WERI-Rb-1 (cell line): ENCODE measurements at regions not wholly inside any gene's neighbourhood (a gene's known extent, or its start where the extent isn't known, plus 50 kb on each side); places are given as distances from the start of the nearest gene placed in this dataset.

Source experiments
- DNase-seq: peaks from one replicate; pipeline ENCODE4 v3.0.0-alpha.2; 2020
- H3K27ac ChIP-seq: fragments of 250-450 bp; sonication (Bioruptor Pico); 2 replicates; pipeline ENCODE4 v1.5.1; 2020; ENCODE audit warnings: mild to moderate bottlenecking, moderate library complexity
- H3K27me3 ChIP-seq: fragments of 250-450 bp; sonication (Bioruptor Pico); 2 replicates; pipeline ENCODE4 v1.5.1; 2021; ENCODE audit warnings: mild to moderate bottlenecking, low read depth, moderate library complexity; ENCODE audit not compliant: insufficient read depth, severe bottlenecking
- H3K36me3 ChIP-seq: fragments of 250-450 bp; sonication (Bioruptor Pico); 2 replicates; pipeline ENCODE4 v1.5.1; 2020; ENCODE audit warnings: mild to moderate bottlenecking, moderate library complexity
- H3K4me3 ChIP-seq: 2 replicates; pipeline ENCODE4 v1.5.1; 2011; ENCODE audit warnings: low read depth, mild to moderate bottlenecking, control low read depth, low read length
- H3K9me3 ChIP-seq: fragments of 250-450 bp; sonication (Bioruptor Pico); 2 replicates; pipeline ENCODE4 v1.5.1; 2021; ENCODE audit warnings: mild to moderate bottlenecking, moderate library complexity; ENCODE audit not compliant: severe bottlenecking
- TF ChIP-seq, protein P1 (sequence below): IDR thresholded peaks from 2 replicates; pipeline ENCODE4 v1.5.1; 2011; ENCODE audit warnings: low read depth, mild to moderate bottlenecking, control low read depth, inconsistent platforms, low read length

DNA sequence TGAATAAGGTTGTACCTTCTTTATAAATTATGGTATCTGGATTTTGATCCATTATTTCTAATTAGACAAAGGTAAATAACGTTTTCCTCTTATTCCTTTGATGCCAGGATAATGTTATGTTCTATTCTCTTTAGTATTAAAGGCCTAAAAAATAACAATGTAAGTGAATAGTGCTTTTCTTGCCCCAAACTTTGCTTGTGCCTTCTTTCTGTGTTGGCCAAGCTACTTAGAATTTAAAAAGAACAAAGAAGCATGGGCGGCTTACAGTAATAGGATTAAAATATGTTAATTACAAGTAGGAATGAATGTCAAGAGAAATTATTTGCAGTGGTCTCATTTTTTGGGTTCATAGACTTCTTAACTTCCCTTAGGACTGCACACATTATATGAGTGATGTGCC, 105.0 kb upstream of the FSIP2 start:
- Histone ChIP-seq H3K27me3 (no peaks in the 10 kb centered on the region), H3K36me3 (no peaks in the 10 kb centered on the region), H3K27ac (no peak overlapping the region), H3K9me3 (no peaks in the 10 kb centered on the region), H3K4me3 (no peak overlapping the region)
- DNase-seq = no peak
- TF ChIP-seq, protein P1, sequence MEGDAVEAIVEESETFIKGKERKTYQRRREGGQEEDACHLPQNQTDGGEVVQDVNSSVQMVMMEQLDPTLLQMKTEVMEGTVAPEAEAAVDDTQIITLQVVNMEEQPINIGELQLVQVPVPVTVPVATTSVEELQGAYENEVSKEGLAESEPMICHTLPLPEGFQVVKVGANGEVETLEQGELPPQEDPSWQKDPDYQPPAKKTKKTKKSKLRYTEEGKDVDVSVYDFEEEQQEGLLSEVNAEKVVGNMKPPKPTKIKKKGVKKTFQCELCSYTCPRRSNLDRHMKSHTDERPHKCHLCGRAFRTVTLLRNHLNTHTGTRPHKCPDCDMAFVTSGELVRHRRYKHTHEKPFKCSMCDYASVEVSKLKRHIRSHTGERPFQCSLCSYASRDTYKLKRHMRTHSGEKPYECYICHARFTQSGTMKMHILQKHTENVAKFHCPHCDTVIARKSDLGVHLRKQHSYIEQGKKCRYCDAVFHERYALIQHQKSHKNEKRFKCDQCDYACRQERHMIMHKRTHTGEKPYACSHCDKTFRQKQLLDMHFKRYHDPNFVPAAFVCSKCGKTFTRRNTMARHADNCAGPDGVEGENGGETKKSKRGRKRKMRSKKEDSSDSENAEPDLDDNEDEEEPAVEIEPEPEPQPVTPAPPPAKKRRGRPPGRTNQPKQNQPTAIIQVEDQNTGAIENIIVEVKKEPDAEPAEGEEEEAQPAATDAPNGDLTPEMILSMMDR = no peak

DNA sequence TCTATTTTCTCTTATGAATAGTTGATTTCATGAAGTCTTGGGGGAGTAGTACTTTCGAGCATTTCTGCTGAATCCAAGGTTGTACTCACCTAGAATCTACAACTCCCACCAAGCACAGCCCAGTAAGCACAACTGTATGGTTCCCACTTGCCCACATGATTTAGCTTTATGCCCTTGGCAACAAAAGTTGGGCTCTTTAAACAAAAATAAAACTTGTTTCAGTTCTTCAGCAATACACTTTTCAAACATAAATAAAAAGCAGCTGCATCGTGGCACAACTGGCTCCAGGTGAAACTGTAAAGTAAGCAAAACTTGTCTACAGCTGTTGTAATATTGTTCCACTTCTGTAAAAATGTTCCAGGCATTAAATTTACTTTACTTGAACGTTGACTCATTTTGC, 99.8 kb upstream of the FSIP2 start:
- Histone ChIP-seq H3K27ac (no peak overlapping the region), H3K4me3 (no peak overlapping the region)
- DNase-seq = no peak

DNA sequence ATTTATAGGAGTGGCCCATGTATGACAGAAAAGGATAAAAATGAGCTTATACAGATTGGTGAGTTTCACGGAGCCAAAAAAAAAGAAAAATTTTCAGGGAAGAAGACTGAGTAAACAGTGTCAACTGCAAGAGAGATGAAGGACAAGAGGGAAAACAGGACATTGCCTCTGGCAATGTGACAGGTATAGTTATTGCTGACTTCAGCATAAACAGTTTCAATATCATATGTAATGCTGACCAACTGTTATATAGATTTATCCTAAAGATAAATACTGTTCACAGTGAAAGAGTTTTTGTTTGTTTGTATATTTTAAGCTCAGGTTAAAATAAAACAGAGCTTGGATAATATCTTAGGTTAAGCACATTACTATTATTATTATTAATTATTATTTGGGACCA, 98.0 kb upstream of the FSIP2 start:
- Histone ChIP-seq H3K4me3 (no peak overlapping the region), H3K36me3 (no peaks in the 10 kb centered on the region), H3K27ac (no peak overlapping the region), H3K27me3 (no peaks in the 10 kb centered on the region), H3K9me3 (no peaks in the 10 kb centered on the region)
- TF ChIP-seq, protein P1 = no peak
- DNase-seq = no peak

More for the DNA sequence above, 99.8 kb upstream of the FSIP2 start:
- no peaks in the 10 kb centered on the region for H3K36me3 ChIP-seq
- no peaks in the 10 kb centered on the region for H3K9me3 ChIP-seq
- no peaks in the 10 kb centered on the region for H3K27me3 ChIP-seq
- TF ChIP-seq, protein P1 = no peak

DNA sequence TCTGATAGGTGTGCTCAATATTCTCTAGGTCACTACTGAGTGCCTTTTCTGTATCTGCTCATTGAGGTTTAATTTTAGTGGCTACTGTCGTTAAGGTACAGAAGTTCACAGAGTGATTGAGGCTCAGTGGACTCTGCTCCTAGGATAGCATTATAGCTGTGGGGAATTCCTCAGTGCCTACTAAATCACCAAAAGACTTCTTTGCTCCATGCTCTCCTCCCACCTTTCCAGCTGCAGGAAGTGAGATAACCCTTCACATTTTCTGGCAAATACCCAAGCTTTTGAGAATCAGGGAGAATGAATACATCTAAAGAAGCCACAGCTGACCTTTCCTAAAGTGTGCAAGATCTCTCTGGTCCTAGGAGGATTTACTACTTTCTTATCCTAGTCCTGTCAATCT, 95.2 kb upstream of the FSIP2 start:
- no peak overlapping the region for H3K4me3 ChIP-seq
- TF ChIP-seq, protein P1 = no peak
- H3K27me3 ChIP-seq = no peaks in the 10 kb centered on the region
- no peak for DNase-seq
- no peaks in the 10 kb centered on the region for H3K9me3 ChIP-seq
- H3K27ac ChIP-seq = no peak overlapping the region
- H3K36me3 ChIP-seq = no peaks in the 10 kb centered on the region

DNA sequence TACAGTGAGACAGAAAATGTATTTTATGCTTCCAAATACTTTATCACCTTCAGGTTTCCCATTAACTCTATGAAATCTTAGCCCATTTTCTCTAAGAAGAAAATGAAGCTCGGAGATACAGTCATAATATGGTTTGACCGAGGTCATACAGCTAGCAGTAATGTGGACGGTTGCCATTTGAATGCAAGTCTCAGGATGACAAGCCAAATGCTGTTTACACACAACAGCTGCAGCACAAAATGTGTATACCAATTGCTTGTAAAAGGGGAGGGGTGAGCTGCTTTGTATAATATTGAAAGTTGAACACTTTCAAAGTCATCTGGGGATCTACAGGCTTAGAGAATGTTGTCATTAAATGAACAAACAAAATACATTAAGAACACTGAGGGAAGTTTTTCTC, 93.8 kb upstream of the FSIP2 start:
- TF ChIP-seq, protein P1 = no peak
- Histone ChIP-seq H3K9me3 (no peaks in the 10 kb centered on the region), H3K36me3 (no peaks in the 10 kb centered on the region), H3K4me3 (no peak overlapping the region), H3K27me3 (no peaks in the 10 kb centered on the region), H3K27ac (no peak overlapping the region)
- no peak for DNase-seq

DNA sequence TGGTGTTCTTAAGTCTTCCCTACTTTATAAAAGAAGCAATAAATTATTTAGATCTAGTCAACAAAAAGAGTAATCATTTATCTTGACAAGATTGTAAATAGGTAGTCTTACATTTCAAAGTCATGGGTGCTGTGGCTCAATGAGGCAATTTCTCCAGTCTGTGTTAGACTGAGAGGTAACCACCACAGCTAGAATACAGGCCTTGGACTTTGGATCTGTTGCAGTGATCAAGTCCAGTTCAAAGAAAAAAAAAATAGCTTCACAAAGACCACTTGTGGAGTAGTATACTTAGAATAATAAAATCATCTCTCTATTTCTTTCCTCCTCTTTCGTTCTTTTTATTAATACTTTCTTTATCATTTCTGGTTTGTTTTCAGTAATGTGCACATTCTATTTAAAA, 93.1 kb upstream of the FSIP2 start:
- no peak overlapping the region for H3K4me3 ChIP-seq
- TF ChIP-seq, protein P1 = no peak
- no peak for DNase-seq

More for the DNA sequence above, 93.1 kb upstream of the FSIP2 start:
- Histone ChIP-seq H3K27ac (no peak overlapping the region), H3K27me3 (no peaks in the 10 kb centered on the region), H3K36me3 (no peaks in the 10 kb centered on the region), H3K9me3 (no peaks in the 10 kb centered on the region)
